Activated CD4-positive, alpha-beta memory T cell treated with anti-CD3 and anti-CD28 coated beads for 36 hours (primary cell): ENCODE measurements at regions not wholly inside any gene's neighbourhood (a gene's known extent, or its start where the extent isn't known, plus 50 kb on each side); places are given as distances from the start of the nearest gene placed in this dataset.

Source experiments
- CTCF ChIA-PET: fragments of 350-600 bp; sonication (Branson Sonifier 250); formaldehyde crosslinking; loops from one replicate; lab custom pipeline; 2021; ENCODE audit warnings: antibody characterized with exemption, inconsistent platforms; lab: Charles Lee
- POLR2A ChIA-PET: fragments of 350-600 bp; sonication (Branson Sonifier 250); formaldehyde crosslinking; loops from one replicate; lab custom pipeline; 2021; ENCODE audit warnings: antibody characterized with exemption; lab: Charles Lee
- DNase-seq: peaks from one replicate; pipeline ENCODE4 v3.0.0-alpha.2; 2020
- H3K27ac Mint-ChIP-seq: one replicate; pipeline ENCODE4 v1.8.0; 2021; ENCODE audit warnings: mixed read lengths
- H3K27me3 Mint-ChIP-seq: one replicate; pipeline ENCODE4 v1.8.0; 2021; ENCODE audit warnings: mixed read lengths
- H3K36me3 Mint-ChIP-seq: one replicate; pipeline ENCODE4 v1.8.0; 2021; ENCODE audit warnings: mixed read lengths
- H3K4me1 Mint-ChIP-seq: one replicate; pipeline ENCODE4 v1.8.0; 2021; ENCODE audit warnings: low read depth, mixed read lengths
- H3K4me3 Mint-ChIP-seq: one replicate; pipeline ENCODE4 v1.8.0; 2021; ENCODE audit warnings: mild to moderate bottlenecking, mixed read lengths
- H3K9me3 Mint-ChIP-seq: one replicate; pipeline ENCODE4 v1.8.0; 2021; ENCODE audit warnings: mixed read lengths
- intact Hi-C: fragments of 100-400 bp; cut with micrococcal nuclease; formaldehyde crosslinking; loops from one replicate; pipeline ENCODE4 v1.15.1; 2023

- Mint-ChIP-seq H3K4me3 (no peak overlapping the region), H3K9me3 (peaks cover 2% of the 10 kb centered on the region), H3K27me3 (no peaks in the 10 kb centered on the region), H3K36me3 (no peaks in the 10 kb centered on the region), H3K4me1 (no peaks in the 10 kb centered on the region), H3K27ac (no peak overlapping the region)
- POLR2A ChIA-PET, result no interaction called here
- intact Hi-C loops, result no loop called here
- no peak for DNase-seq
- CTCF ChIA-PET, result no interaction called here
Measured at GRCh38 chr13:63542770-63543169, 2127.1 kb upstream of the PCDH20 start.

GRCh38 chr13:63541336-63541735 is 2125.7 kb upstream of the PCDH20 start:
- no peak overlapping the region for H3K4me3 Mint-ChIP-seq
- no peak for DNase-seq
- CTCF ChIA-PET, result no interaction called here
- H3K4me1 Mint-ChIP-seq, result no peaks in the 10 kb centered on the region
- peaks cover 2% of the 10 kb centered on the region for H3K9me3 Mint-ChIP-seq
- intact Hi-C loops, result no loop called here
- POLR2A ChIA-PET, result no interaction called here
- H3K27me3 Mint-ChIP-seq, result no peaks in the 10 kb centered on the region
- H3K27ac Mint-ChIP-seq, result no peak overlapping the region
- H3K36me3 Mint-ChIP-seq, result no peaks in the 10 kb centered on the region

GRCh38 chr13:63540061-63540460 is 2124.4 kb upstream of the PCDH20 start:
- Mint-ChIP-seq H3K4me1 (no peaks in the 10 kb centered on the region), H3K36me3 (no peaks in the 10 kb centered on the region), H3K9me3 (peaks cover 2% of the 10 kb centered on the region), H3K27ac (no peak overlapping the region), H3K4me3 (no peak overlapping the region), H3K27me3 (no peaks in the 10 kb centered on the region)
- CTCF ChIA-PET, result no interaction called here
- no peak for DNase-seq
- POLR2A ChIA-PET, result no interaction called here
- intact Hi-C loops, result no loop called here

GRCh38 chr13:63517371-63517770 is 2101.7 kb upstream of the PCDH20 start:
- CTCF ChIA-PET, result no interaction called here
- Mint-ChIP-seq H3K4me1 (no peaks in the 10 kb centered on the region), H3K4me3 (no peak overlapping the region), H3K9me3 (peaks cover 7% of the 10 kb centered on the region), H3K27ac (no peak overlapping the region), H3K36me3 (no peaks in the 10 kb centered on the region), H3K27me3 (no peaks in the 10 kb centered on the region)
- intact Hi-C loops, result no loop called here
- no peak for DNase-seq
- POLR2A ChIA-PET, result no interaction called here

- Mint-ChIP-seq H3K36me3 (no peaks in the 10 kb centered on the region), H3K27me3 (no peaks in the 10 kb centered on the region), H3K4me3 (no peak overlapping the region), H3K9me3 (peaks cover 7% of the 10 kb centered on the region), H3K4me1 (no peaks in the 10 kb centered on the region), H3K27ac (no peak overlapping the region)
- CTCF ChIA-PET, result no interaction called here
- intact Hi-C loops, result no loop called here
- DNase-seq, result no peak
- POLR2A ChIA-PET, result no interaction called here
Measured at GRCh38 chr13:63516124-63516523, 2100.5 kb upstream of the PCDH20 start.

DNA sequence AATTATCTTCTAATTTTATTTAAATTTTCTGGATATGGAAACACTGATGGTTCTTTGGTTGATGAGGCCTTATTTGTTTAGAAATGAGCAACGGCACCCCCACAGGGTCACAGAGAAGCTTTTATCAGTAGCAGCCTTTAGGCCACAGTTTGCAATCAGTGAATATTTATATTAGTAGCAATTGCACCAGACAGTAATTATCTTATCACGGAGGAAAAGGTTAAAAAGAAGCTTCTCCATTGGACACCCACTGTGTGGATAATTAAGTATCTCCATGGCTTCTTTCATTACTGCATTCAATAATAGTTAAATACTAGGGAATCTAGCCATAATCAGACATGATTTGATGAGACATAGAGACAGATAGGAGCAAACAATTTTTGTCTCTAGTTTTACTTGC is 2099.2 kb upstream of the PCDH20 start:
- Mint-ChIP-seq H3K4me1 (no peaks in the 10 kb centered on the region), H3K36me3 (no peaks in the 10 kb centered on the region), H3K9me3 (peaks cover 7% of the 10 kb centered on the region), H3K4me3 (no peak overlapping the region), H3K27ac (no peak overlapping the region), H3K27me3 (no peaks in the 10 kb centered on the region)
- intact Hi-C loops, result no loop called here
- ChIA-PET CTCF (no interaction called here), POLR2A (no interaction called here)
- no peak for DNase-seq

DNA sequence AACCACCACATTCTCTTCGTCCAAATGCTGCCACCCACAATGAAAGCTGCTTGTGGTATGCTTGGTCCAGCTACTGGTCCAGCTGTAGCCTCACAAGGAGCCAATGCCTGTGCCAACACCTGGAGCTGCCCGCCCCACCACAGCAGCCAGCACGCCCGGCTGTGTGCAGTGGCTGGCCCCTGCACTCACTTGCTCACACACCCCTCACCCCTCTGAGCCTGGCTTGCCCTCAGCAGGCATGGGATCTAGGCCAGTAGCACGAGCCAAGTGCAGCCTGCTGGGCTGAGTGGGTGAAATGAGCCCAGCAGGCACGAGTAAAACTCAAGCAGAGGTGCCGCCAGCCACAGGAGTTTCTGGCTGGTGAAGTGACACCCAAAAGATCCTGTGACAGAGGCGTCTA is 2096.4 kb upstream of the PCDH20 start:
- Mint-ChIP-seq H3K36me3 (no peaks in the 10 kb centered on the region), H3K4me1 (no peaks in the 10 kb centered on the region), H3K4me3 (no peak overlapping the region), H3K27ac (no peak overlapping the region), H3K27me3 (no peaks in the 10 kb centered on the region), H3K9me3 (peaks cover 10% of the 10 kb centered on the region)
- intact Hi-C loops, result no loop called here
- DNase-seq, result no peak
- CTCF ChIA-PET, result no interaction called here
- POLR2A ChIA-PET, result no interaction called here

DNA sequence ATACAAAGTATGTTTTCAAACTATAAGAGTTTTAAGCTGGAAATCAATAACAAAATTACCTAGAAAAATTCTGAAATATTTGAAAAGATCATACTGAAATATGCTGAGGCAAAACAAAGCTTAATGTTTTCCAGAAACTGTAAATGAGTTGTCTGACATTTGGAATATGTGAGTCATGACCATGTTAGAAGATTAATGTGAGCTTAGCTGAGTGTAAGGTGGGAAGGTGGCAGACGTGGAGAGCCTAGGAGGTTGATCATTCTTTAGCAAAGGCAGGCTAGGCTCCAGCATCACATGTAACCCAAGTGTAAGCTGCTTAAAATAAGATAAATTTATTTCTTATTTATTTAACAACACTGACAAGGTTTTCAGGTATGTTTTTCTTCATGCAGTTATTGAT is 2086.1 kb upstream of the PCDH20 start:
- Mint-ChIP-seq H3K4me3 (no peak overlapping the region), H3K27ac (no peak overlapping the region), H3K9me3 (peaks cover 8% of the 10 kb centered on the region), H3K4me1 (no peaks in the 10 kb centered on the region), H3K27me3 (no peaks in the 10 kb centered on the region), H3K36me3 (no peaks in the 10 kb centered on the region)
- DNase-seq, result no peak
- intact Hi-C loops, result no loop called here
- POLR2A ChIA-PET, result no interaction called here
- CTCF ChIA-PET, result no interaction called here

GRCh38 chr13:63497601-63498000 is 2082.0 kb upstream of the PCDH20 start:
- no peak for DNase-seq
- no peaks in the 10 kb centered on the region for H3K4me1 Mint-ChIP-seq
- no peaks in the 10 kb centered on the region for H3K27me3 Mint-ChIP-seq
- no peak overlapping the region for H3K4me3 Mint-ChIP-seq
- CTCF ChIA-PET, result no interaction called here
- peaks cover 13% of the 10 kb centered on the region for H3K9me3 Mint-ChIP-seq
- intact Hi-C loops, result no loop called here
- H3K36me3 Mint-ChIP-seq, result no peaks in the 10 kb centered on the region
- no peak overlapping the region for H3K27ac Mint-ChIP-seq
- POLR2A ChIA-PET, result no interaction called here

DNA sequence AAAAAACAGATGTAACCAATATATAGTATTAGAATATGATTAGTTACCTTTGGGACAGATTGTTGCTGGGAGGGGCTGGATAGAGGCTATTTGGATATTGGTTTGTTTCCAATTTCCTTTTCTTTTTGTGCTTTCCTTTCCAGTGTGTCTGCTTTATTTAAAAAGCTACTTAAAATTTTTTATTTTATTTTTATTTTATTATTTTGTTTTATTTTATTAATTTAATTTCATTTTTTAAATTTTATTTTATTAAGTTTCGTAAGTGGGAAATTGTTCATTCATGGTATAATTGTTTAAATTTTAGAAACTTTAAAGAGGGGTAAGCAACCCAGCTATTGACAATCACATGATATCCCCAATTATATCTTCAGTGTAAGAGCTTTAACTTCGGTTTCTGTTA is 2077.0 kb upstream of the PCDH20 start:
- Mint-ChIP-seq H3K4me1 (no peaks in the 10 kb centered on the region), H3K27ac (no peak overlapping the region), H3K4me3 (no peak overlapping the region), H3K27me3 (no peaks in the 10 kb centered on the region), H3K9me3 (peaks cover 10% of the 10 kb centered on the region), H3K36me3 (no peaks in the 10 kb centered on the region)
- no peak for DNase-seq
- CTCF ChIA-PET, result no interaction called here
- POLR2A ChIA-PET, result no interaction called here
- intact Hi-C loops, result no loop called here

- no peaks in the 10 kb centered on the region for H3K27me3 Mint-ChIP-seq
Measured at GRCh38 chr13:63490149-63490548, 2074.5 kb upstream of the PCDH20 start.

DNA sequence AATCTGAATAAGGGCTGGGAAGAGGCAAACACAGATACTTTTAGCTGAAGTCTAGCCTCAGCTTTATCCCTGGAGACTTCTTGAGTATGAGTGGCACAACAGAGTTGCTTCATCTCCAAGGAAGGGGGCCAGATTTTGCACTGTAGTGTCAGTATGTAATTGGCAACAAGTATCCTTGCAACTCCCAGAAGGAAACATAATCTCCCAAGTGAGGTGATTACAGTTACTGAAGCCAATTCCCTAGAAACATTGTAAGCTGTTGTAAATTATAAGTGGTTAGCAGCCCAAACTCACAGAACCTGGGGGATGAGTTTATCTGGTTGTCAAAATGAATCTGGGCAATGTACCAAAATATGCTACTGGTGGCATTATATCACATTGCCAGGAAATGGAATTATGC is 2065.7 kb upstream of the PCDH20 start:
- no peaks in the 10 kb centered on the region for H3K4me1 Mint-ChIP-seq
- POLR2A ChIA-PET, result no interaction called here

More at GRCh38 chr13:63490149-63490548, 2074.5 kb upstream of the PCDH20 start:
- CTCF ChIA-PET, result no interaction called here
- POLR2A ChIA-PET, result no interaction called here
- DNase-seq, result no peak
- Mint-ChIP-seq H3K4me1 (no peaks in the 10 kb centered on the region), H3K27ac (no peak overlapping the region), H3K36me3 (no peaks in the 10 kb centered on the region), H3K9me3 (peaks cover 6% of the 10 kb centered on the region), H3K4me3 (no peak overlapping the region)
- intact Hi-C loops, result no loop called here

GRCh38 chr13:63472711-63473110 is 2057.1 kb upstream of the PCDH20 start:
- no peak overlapping the region for H3K27ac Mint-ChIP-seq
- intact Hi-C loops, result no loop called here
- H3K27me3 Mint-ChIP-seq, result no peaks in the 10 kb centered on the region
- H3K9me3 Mint-ChIP-seq, result peaks cover 22% of the 10 kb centered on the region
- H3K4me3 Mint-ChIP-seq, result no peak overlapping the region
- ChIA-PET POLR2A (no interaction called here), CTCF (no interaction called here)
- no peak for DNase-seq
- no peaks in the 10 kb centered on the region for H3K36me3 Mint-ChIP-seq
- no peaks in the 10 kb centered on the region for H3K4me1 Mint-ChIP-seq

More for the DNA sequence above, 2065.7 kb upstream of the PCDH20 start:
- intact Hi-C loops, result no loop called here
- no peaks in the 10 kb centered on the region for H3K27me3 Mint-ChIP-seq
- CTCF ChIA-PET, result no interaction called here
- H3K36me3 Mint-ChIP-seq, result no peaks in the 10 kb centered on the region
- H3K27ac Mint-ChIP-seq, result no peak overlapping the region
- no peak overlapping the region for H3K4me3 Mint-ChIP-seq
- DNase-seq, result no peak
- peaks cover 7% of the 10 kb centered on the region for H3K9me3 Mint-ChIP-seq
